Ovary (tissue), 7 donors: ENCODE measurements at regions not wholly inside any gene's neighbourhood (a gene's known extent, or its start where the extent isn't known, plus 50 kb on each side); places are given as distances from the start of the nearest gene placed in this dataset.

ENCODE experiments used
- DNase-seq, 5 donors: peaks; one replicate each; pipeline ENCODE4 v3.0.0-alpha.2; 2019 to 2020
- H3K27ac ChIP-seq, 2 donors: fragments of 200-600 bp; one replicate each; pipeline versions ENCODE4 v1.5.1 to v1.8.0; 2019 to 2022
- H3K27me3 ChIP-seq: fragments of 200-600 bp; one replicate; pipeline ENCODE4 v1.8.0; 2022
- H3K36me3 ChIP-seq: fragments of 200-600 bp; sonication (generic); one replicate; pipeline ENCODE4 v1.5.1; 2019
- H3K4me1 ChIP-seq: one replicate; pipeline ENCODE4 v1.8.1; 2013; ENCODE audit warnings: mild to moderate bottlenecking, moderate library complexity; ENCODE audit not compliant: insufficient read depth
- H3K4me3 ChIP-seq: fragments of 200-600 bp; sonication (generic); one replicate; pipeline ENCODE4 v1.5.1; 2017
- H3K9me3 ChIP-seq, 2 donors: fragments of 200-600 bp in 1 of 2; sonication (generic) in 1 of 2; one replicate each; pipeline versions ENCODE4 v1.5.1 to v1.8.1; 2013 to 2019; ENCODE audit warnings: mild to moderate bottlenecking in 1 of 2, moderate library complexity in 1 of 2
- EP300 ChIP-seq: sonication (generic); formaldehyde crosslinking; IDR thresholded peaks from one replicate; pipeline ENCODE4 v1.6.1; 2017; ENCODE audit warnings: antibody characterized with exemption
- POLR2A ChIP-seq: fragments of 450-650 bp; IDR thresholded peaks from one replicate; pipeline ENCODE4 v1.6.1; 2017; ENCODE audit warnings: antibody characterized with exemption, mild to moderate bottlenecking, moderate library complexity
- WGBS, 3 donors: extraction: QIAGEN DNeasy Blood & Tissue Kit in 1 of 3; methylation state at CpG; one replicate each; pipeline versions ENCODE4 v1.1.5 to v1.1.7; 2013 to 2017; 5-methylcytosine and 5-hydroxymethylcytosine counted together
- intact Hi-C, 4 donors: fragments of 100-400 bp; cut with DNase I; formaldehyde crosslinking; loops; one replicate each; pipeline versions ENCODE4 v1.11.0 to v1.15.1; 2022 to 2023
- TF ChIP-seq, protein P1 (sequence below), 3 donors: fragments of 450-650 bp in 2 of 3; fragments of 200-600 bp in 1 of 3; IDR thresholded peaks; one replicate each; pipeline versions ENCODE4 v1.5.1 to v1.8.0; 2016 to 2022; ENCODE audit warnings: antibody characterized with exemption in 3 of 3, mild to moderate bottlenecking in 1 of 3
- donor health status: DM: no; HTN: no; CAD: no; lungs with moderate emphysema.
- donor health status: DM: no; HTN: no; CAD: no.
- donor health status: Bipolar disorder and iron deficiency.
- donor health status: DM: no; HTN: no; CAD: no.
- donor health status: DM: yes; HTN: yes; CAD: no.

DNA sequence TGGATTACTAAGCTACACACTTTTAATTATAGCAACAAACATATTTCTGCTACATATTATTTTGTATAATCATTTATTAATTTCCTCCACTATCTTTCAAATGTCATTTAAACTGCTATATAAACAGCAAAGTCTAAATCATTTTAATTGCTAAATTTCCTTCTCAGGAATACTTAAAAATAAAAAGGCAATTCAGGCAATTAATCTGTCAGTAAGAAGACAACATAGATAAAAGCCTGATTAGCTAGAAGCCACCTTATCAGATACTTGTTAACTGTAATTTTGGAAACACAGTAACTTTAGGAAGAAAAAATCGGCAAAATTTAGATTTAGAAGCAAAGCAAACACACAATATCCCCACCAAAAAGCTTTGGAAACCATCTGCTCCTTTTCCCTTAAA, 188.2 kb upstream of the ZNF804A start:
- WGBS, 3 donors = 6 to 16% (median 11%) methylated on average over 1 of the region's 1 CpG
- no peaks in the 10 kb centered on the region for H3K27me3 ChIP-seq
- no peak for TF ChIP-seq EP300
- TF ChIP-seq, protein P1, sequence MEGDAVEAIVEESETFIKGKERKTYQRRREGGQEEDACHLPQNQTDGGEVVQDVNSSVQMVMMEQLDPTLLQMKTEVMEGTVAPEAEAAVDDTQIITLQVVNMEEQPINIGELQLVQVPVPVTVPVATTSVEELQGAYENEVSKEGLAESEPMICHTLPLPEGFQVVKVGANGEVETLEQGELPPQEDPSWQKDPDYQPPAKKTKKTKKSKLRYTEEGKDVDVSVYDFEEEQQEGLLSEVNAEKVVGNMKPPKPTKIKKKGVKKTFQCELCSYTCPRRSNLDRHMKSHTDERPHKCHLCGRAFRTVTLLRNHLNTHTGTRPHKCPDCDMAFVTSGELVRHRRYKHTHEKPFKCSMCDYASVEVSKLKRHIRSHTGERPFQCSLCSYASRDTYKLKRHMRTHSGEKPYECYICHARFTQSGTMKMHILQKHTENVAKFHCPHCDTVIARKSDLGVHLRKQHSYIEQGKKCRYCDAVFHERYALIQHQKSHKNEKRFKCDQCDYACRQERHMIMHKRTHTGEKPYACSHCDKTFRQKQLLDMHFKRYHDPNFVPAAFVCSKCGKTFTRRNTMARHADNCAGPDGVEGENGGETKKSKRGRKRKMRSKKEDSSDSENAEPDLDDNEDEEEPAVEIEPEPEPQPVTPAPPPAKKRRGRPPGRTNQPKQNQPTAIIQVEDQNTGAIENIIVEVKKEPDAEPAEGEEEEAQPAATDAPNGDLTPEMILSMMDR (IDR thresholded peaks at IDR 0.05) = no peak
- no peak for TF ChIP-seq POLR2A
- H3K4me1 ChIP-seq = no peaks in the 10 kb centered on the region
- no peaks in the 10 kb centered on the region for H3K36me3 ChIP-seq
- no peak overlapping the region for H3K4me3 ChIP-seq
- no peak overlapping the region for H3K27ac ChIP-seq
- no peak for DNase-seq
- H3K9me3 ChIP-seq = no peaks in the 10 kb centered on the region
- intact Hi-C loops = no loop called here

DNA sequence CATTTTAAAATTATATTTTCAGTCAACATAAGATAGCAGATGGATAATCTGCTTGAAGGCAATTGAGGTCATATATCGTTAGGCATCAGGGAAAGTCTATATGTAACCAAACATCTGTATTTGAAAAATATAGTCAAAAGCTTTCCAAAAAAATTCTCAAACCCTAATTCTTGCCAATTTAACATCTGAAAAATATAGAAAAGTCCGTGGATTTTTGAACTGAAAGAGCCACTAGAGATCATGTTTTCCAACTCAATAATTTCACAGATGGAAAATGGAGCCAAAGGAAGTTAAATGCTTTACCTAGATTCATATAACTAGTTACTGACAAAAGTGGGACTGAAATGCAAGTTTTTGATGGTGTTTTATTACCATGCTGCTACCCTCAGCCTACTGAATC, 185.1 kb upstream of the ZNF804A start:
- Histone ChIP-seq H3K9me3 (no peaks in the 10 kb centered on the region), H3K27ac (no peak overlapping the region), H3K4me1 (no peaks in the 10 kb centered on the region), H3K4me3 (no peak overlapping the region), H3K27me3 (no peaks in the 10 kb centered on the region), H3K36me3 (no peaks in the 10 kb centered on the region)
- WGBS, 3 donors = 70 to 78% (median 72%) methylated on average over 2 of the region's 2 CpGs
- DNase-seq = no peak
- intact Hi-C loops = no loop called here
- TF ChIP-seq EP300 (no peak), POLR2A (no peak)
- TF ChIP-seq, protein P1 (IDR thresholded peaks at IDR 0.05) = no peak

DNA sequence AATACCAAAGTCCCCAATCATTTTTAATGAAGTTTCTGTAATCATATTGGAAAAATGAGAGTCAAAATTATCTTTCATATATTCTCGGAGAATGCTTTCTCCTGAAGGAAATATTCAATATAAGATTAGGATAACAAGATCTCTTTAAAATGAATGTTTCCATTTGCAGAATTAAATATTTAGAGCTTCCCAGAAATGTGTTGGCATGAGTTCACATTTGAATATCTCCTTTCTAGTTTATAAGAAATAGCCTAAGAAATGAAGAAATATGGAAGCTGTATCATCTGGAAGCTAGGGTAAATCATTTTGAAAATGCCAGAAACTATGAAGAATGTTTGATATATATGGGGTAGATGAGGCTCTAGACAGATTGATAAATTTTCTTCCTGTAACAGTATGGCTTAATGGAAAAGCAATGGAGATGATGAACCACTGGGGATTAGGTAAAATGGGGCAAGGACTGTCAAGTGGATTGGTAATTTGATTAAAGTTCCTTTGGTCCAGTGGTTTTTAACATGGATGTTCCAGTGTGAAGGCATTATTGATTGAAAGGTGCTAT, 184.6 kb upstream of the ZNF804A start:
- intact Hi-C loops = no loop called here
- H3K27me3 ChIP-seq = no peaks in the 10 kb centered on the region
- H3K36me3 ChIP-seq = no peaks in the 10 kb centered on the region
- no peak for TF ChIP-seq EP300
- TF ChIP-seq POLR2A = no peak
- TF ChIP-seq, protein P1 (IDR thresholded peaks at IDR 0.05) = no peak
- H3K4me1 ChIP-seq = no peaks in the 10 kb centered on the region
- 22 to 30% (median 25%) methylated on average over 1 of the region's 1 CpG for WGBS, 3 donors
- H3K9me3 ChIP-seq = no peaks in the 10 kb centered on the region
- no peak overlapping the region for H3K4me3 ChIP-seq
- DNase-seq = no peak
- H3K27ac ChIP-seq = no peak overlapping the region

DNA sequence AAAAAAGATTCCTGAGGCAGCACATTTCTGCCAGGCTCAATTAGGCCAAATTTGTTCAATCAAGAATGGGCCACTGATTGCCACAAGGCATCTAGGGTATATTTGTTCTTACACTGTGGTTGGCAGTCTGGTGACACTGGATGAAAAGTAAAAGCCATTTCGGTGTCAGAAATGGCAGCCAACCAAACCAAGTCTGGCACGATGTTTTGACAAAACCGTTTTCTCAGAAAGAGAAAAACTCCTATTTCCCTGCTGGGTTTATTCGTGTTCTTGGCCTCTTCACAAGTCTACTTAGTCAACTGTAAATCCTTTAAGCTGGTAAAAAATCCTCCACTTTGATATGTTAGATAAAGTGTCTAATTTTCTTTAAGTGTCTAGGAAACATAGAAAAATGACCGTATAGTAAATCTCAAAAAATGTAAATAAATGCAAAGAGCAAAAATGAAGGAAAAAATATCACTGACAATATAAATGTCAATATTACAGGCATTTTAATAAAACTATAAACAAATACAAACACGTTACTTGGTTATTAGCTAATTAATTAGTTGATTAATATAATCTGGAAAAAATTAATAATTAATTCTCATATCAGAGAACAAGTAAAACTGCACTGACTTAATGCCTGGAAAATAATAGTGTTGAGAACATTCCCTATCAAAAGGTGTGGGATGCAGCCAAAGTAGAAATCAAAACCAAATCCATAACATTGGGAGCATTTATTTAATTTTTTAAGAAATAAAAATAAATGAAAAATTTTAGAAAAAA, 182.0 kb upstream of the ZNF804A start:
- Histone ChIP-seq H3K36me3 (no peaks in the 10 kb centered on the region), H3K27ac (no peak overlapping the region), H3K4me3 (no peak overlapping the region), H3K27me3 (no peaks in the 10 kb centered on the region), H3K9me3 (no peaks in the 10 kb centered on the region), H3K4me1 (no peaks in the 10 kb centered on the region)
- whole genome bisulfite sequencing, 3 donors = 70 to 89% (median 80%) methylated on average over 6 of the region's 6 CpGs
- intact Hi-C loops = no loop called here
- DNase-seq = no peak
- TF ChIP-seq, protein P1 (IDR thresholded peaks at IDR 0.05) = no peak
- TF ChIP-seq EP300 = no peak
- no peak for TF ChIP-seq POLR2A
